Inferior parietal cortex (tissue), 1 donor: ENCODE measurements at regions not wholly inside any gene's neighbourhood (a gene's known extent, or its start where the extent isn't known, plus 50 kb on each side); places are given as distances from the start of the nearest gene placed in this dataset.

ENCODE experiments used
- DNase-seq: peaks from one replicate; pipeline ENCODE4 v3.0.0-alpha.2; 2016; ENCODE audit errors: extremely low spot score

GRCh38 chr19:30634996-30635975 is 263.1 kb downstream of the ZNF536 start:
- no peak for DNase-seq

- DNase-seq = no peak
Observed at GRCh38 chr19:30634131-30634830, 262.1 kb downstream of the ZNF536 start.

DNA sequence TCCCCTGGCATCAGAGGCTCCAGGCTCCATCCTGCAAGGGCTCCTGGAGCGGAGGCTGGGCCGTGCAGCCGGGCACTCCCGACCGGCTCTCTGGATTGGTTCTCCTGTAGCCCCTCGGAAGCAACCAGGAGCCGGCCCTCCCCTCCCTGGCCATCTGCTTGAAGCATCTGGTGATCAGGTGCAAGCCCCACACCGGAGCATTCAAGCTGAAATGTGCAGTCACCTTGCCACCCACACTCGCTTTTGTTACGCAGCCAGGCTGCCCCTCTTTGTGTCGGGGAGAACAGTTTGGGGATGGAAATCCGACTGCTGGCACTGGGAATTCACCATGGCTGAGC is 258.8 kb downstream of the ZNF536 start:
- no peak for DNase-seq

DNA sequence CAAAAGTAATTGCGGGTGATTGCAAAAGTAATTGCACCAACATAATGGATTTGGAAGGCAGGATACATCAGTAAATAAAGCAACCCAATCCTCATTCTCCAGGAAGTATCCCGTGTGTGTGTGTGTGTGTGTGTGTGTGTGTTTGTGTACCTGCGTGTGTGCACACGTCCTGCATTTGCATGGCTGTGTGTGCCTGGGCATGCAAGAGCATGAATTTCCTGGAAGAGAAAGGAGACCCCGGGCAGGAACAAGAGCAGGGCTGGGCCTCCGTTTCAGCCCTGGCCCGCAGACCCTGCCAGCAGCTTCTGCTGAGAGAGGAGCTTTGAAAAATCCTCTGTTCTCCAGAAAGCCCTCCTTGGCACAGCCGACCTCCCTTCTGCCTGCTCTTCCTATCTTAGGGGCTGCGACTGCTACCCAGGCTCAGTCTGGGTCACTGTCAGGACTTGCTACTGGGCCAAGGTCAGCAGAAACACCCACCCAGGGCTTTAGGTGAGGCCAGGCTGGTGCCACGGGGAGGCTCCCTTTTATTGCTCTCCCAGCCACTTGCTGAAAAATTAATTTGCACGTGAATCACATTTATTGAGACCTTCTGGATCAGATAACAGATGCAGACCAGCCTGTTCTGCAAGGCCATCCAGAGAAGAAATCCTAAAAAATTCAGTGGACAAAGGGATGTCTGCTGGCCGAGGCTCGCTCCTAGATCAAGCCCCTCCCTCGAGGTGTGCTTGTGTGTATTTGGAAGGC is 258.3 kb downstream of the ZNF536 start:
- no peak for DNase-seq

DNA sequence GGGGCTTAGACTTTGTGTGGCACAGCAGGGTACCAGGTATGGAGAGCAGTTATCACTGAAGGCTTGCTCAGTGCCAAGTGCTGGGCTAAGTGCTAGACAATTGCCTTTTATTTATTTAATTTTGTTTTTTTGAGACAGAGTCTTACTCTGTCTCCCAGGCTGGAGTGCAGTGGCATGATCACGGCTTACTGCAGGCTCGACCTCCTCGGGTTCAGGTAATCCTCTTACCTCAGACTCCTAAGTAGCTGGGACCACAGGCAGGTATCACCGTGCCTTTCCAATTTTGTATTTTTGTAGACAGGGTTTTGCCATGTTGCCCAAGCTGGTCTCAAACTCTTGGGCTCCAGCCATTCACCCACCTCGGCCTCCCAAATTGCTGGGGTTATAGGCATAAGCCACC is 256.9 kb downstream of the ZNF536 start:
- no peak for DNase-seq

DNA sequence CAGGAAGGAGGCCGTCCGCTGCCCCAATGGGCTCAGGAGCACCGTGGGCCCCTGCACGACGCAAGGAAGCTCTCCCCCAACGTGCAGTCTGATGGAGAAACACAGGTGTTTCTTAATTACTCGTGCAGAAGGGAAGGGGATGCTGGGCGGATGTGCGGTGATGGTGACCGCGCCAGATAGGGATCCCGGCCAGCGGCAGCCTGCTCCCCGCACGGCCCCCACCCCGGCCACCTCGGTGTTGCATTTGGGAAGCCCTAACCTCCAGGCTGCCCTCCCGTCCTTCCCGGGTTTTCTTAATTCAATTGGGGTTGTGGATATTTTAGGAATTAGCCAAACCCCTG is 254.4 kb downstream of the ZNF536 start:
- DNase-seq = no peak

DNA sequence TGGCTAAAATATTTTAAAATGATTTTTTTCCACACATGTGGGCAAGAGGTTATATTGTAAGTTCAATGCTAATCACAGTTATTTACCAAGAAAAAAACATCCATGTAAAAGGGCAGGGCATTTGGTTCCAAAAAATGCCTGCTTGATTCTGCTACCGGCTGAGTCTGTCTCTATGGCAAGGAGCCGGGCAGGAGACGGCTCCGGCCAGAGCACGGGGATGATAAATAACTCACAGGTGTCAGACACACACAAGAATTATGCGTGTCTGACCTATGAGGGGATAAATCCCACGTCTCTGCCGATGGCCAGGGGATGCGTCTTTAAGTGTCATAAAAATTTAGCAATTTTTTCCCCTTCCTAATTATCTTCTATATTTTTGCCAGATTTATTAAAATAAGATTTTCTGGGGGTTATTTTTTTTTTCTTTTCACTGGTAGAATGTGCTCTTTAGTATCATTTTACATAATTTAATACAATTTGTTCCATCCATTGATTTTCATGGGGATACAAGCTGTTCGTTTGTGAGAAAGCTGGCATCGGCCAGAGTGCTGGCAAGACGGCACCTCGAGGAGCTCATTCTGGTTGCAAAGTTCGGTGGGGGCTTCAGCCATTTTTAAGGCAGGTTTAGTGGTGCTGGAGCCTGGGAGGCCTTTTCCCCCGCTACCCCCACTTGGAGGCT is 253.9 kb downstream of the ZNF536 start:
- DNase-seq = no peak

DNA sequence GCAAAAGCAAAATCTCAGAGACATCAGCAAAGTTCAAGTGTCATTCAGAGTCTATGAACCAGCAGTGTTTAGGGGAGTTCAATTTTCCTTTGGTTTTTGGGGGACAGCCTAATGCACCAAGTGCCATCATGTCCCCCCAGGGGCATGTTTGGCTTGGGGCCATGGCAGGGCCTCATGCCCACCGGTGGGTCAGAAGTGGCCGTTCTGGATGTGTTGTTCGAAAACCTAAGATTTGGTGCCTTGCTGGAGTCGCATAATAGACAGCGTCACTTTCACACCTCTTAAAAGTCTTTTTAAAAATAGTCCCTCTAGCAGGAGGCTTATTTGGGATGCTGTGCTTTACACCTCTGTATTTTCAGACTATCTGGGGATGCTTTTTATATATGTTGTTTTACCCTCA is 250.1 kb downstream of the ZNF536 start:
- DNase-seq = no peak

GRCh38 chr19:30621326-30621920 is 249.2 kb downstream of the ZNF536 start:
- no peak for DNase-seq

DNA sequence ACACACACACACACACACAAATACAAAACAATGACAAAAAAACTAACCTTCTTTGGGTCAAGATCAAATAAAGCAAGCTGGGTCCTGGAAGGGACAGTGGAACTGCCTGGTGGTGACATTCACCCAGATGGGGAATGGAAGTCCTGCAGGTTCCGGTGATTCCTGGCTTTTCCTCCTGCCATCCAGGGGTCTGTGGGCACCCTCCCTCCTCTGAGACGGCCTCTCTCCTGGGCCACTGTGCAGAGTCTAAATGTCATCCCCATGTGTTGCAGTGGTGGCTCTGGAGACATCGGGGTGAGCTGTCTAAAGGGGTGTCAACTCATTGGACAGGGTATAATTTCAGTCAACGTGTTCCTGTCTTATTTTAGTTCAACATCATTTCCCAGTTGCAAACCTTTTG is 248.2 kb downstream of the ZNF536 start:
- no peak for DNase-seq

DNA sequence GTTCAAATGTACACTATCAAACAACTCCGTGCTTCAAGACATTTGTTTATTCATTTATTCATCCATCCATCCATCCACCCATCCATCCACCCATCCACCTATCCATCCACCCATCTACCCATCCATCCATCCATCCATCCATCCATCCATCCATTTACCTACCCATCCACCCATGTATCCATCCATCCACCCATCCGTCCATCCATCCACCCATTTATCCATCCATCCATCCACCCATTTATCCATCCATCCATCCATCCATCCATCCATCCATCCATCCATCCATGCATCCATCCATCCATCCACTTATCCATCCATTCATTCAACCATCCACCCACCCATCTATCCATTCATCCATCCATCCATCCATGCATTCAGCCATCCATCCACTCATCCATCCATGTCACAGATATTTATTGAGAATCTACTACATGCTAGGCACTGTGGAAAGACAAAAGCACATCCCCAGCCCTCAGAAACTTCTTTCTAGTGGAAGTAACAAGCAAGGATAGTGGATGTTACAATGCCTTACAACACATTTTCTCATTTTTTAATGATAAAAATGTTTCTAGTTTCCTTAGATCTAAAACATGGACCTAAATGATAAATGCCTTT is 237.6 kb downstream of the ZNF536 start:
- no peak for DNase-seq

DNA sequence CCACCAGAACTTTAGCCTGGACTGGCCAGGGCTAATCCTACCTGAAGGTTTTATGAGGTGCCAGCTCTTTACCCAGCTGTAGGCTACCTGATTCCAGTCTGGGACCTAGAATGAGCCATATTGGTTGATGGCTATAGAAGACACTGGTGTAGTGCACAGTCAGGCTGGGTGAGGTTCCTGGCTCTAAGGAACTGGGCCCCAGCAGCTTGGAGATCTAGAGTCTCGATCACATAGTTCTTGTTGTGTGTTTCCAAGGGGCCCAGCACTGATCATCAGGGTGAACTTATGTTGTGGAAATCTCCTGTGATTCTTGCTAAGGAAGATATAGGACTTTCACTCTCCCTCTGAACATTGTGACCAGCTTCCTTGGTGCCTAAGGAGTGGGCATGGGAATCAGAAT is 236.3 kb downstream of the ZNF536 start:
- DNase-seq = no peak
